ENCODE measurements at regions not wholly inside any gene's neighbourhood (a gene's known extent, or its start where the extent isn't known, plus 50 kb on each side); places are given as distances from the start of the nearest gene placed in this dataset.

DNA sequence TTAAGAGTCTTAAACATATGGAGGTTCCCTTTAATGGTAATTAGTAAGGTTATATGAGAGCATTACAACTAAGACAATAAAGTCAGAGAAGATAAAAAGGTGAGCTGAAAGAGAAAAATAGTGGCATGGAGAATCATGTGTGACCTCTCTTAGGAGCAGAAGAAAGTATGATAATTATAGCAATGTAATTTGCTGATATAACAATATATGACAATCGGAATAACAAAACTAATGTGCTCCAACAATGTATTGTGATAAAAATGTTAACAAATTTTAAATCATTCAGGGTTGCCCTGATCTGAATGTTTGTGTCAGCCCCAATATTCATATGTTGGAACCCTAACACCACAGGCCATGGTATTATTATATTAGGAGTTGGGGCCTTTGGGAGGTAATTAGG is 269.6 kb upstream of the PPFIA2 start:
- TF ChIP-seq, protein P1, sequence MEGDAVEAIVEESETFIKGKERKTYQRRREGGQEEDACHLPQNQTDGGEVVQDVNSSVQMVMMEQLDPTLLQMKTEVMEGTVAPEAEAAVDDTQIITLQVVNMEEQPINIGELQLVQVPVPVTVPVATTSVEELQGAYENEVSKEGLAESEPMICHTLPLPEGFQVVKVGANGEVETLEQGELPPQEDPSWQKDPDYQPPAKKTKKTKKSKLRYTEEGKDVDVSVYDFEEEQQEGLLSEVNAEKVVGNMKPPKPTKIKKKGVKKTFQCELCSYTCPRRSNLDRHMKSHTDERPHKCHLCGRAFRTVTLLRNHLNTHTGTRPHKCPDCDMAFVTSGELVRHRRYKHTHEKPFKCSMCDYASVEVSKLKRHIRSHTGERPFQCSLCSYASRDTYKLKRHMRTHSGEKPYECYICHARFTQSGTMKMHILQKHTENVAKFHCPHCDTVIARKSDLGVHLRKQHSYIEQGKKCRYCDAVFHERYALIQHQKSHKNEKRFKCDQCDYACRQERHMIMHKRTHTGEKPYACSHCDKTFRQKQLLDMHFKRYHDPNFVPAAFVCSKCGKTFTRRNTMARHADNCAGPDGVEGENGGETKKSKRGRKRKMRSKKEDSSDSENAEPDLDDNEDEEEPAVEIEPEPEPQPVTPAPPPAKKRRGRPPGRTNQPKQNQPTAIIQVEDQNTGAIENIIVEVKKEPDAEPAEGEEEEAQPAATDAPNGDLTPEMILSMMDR (IDR thresholded peaks at IDR 0.05): no peak
- no peak for TF ChIP-seq ZFX (IDR thresholded peaks at IDR 0.05; ENCODE audit: borderline replicate concordance)

Data from 22Rv1 (cell line).